NCI-H226 (cell line): ENCODE measurements at regions not wholly inside any gene's neighbourhood (a gene's known extent, or its start where the extent isn't known, plus 50 kb on each side); places are given as distances from the start of the nearest gene placed in this dataset.
A peak's percentile ranks its signal among the peaks of the same experiment; 100 is the strongest.

Experiments
- DNase-seq: peaks from one replicate; pipeline ENCODE4 v3.0.0-alpha.2; 2015

DNA sequence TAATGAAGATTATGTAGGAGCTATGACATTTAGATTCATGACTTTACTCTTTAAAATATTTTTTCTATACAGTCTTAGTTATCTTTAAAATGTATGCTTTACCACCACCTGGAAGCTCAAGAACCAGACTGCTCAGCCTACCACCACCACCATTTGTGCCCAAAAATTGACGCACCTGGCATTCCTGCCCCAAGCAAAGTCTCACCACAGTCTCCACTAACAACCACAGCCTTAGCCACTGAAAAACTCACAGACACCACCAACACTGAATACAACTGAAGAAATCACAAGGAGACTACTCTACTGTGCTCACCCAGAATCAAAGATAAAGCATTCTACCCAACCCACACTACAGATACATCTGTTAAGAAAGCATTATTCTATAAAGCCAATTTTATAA, 201.9 kb upstream of the PDE10A start:
- DNase-seq = no peak

DNA sequence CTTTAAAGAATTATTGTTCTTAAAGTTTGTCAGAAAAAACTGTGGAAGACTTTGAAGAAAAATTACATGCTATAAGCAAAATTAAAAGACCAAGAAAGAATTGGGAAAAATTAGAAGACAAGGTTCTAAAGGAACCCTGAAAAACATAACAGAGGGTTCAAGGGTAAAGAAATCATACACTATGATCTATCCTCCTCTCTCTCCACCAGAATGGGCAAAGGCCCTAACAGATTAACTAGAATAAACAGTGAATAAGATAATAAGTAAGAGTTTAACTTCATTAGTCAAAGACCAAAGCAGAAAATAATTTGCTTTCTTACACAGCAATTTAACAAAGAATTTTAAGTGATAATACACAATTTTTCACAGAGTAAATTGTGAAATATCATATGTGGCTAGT, 201.2 kb upstream of the PDE10A start:
- no peak for DNase-seq

DNA sequence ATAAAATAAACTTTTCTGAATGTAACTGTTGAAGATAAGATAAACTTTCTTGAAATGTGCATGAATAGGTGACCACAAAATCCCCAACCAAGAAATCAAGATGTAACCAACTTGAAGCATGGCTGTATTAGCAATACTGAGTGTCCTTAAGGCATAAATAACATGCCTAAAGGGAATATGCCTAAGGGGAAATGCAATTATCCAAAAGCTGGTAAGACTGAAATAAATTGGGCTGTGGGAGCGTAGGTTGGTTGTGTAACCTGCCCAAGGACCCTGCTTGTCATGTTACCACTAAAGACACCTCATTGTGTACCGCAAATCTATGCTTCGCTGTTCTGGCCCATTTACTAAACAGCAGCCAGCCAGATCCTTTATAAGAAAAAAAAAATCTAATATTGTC, 200.8 kb upstream of the PDE10A start:
- DNase-seq = no peak

DNA sequence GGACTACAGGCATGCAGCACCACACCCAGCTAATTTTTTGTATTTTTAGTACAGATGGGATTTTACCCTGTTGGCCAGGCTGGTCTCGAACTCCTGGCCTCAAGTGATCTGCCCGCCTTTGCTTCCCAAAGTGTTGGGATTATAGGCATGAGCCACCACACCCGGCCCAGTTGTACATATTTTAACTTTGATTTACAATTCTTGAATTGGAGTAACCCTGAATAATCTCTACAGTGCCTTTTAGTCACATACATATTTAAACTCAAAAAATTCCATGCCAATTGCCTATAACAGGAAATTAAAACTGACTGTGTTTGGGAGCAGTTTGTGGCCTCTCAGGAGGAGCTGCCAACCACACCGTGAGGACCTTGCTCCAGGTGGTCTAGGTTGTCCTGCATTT, 199.8 kb upstream of the PDE10A start:
- DNase-seq = no peak

DNA sequence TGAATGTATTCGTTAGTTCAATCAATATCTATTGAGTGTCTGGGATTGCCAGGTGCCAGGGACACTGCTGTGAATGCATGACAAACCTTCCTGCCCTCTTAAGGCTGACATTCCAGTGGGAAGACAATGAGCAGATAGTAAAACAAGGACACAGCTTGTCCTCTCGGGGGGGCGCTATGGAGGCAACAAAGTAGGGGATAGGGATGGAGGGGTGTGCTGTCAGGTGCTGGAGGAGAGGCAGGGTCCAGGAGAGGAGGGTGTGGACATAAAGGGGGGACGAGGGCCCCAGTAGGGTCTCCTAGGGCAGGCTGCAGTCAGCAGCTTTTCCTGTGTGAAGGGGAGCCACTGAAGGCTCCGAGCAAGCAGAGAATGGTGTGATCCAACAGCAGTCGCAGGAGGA, 198.2 kb upstream of the PDE10A start:
- no peak for DNase-seq

DNA sequence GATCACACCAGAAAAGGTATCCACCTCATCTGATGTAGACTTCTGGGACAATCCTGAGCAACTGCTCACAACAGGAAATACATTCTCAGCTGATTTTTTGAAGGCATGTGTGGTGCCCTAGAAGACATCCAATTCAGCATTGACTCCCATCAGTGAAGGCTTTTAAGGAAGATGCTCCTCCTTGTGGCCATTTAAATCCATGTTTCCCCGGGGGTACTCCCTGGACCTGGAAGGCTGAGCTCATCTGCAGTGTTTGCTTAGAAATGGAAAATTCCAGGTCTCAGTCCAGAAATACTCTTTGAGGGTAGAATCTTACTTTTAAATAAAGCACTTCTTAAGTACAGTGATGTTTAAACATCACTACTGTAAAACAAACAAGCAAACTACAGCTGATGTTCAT, 195.5 kb upstream of the PDE10A start:
- DNase-seq = peak; percentile 11

DNA sequence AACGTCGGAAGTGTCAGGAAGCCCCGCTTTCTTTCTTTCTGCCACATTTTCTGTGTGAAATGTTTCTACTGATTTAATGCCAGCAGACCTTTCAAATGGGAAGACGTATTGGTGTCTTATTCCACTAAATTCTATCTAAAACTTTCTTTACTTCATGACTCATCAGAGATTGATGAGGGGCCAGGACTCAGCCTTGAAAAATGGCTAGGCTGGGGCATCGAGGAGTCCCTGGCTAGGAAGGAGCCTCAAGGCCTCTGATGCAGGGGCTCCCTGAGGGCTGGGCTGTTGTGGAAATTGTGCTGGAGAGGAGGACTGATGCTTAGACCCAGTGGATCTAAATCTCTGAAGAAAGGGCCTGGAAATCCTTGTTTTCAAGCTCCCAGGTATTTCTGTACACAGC, 192.8 kb upstream of the PDE10A start:
- DNase-seq = no peak

DNA sequence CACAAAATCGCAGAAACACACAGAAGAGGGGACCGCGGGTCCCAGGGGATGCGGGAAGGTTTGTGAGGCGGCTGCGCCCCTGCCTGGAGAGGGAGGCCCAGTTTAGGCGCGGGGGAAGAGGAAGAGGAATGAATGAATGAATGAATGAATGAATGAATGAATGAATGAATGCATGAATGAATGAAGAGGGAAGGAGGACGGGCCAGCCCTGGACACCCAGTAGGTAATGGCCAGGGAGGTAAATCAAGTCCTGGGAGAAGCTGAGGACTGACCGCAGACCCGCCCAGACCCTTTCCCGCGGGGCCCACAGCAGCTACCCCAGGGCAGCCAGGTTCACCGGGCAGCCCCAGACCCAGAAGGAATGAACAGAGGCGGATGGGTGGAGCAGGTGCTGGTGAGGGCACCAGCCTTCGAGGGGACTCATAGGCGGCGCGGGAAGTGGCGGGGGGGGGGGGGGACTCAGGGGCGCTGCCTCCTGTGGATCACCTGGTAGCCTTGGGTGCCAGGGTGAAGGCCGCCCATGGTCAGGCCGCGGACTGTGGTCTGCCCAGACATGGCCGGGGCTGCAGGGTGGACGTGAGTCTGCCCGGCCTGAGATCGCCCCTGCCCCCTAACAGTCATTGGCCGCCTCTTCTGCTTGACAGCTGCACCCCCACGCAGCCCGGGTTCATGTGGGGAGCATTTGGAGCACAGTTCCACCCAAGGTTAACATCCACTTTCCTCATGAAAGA, 192.0 kb upstream of the PDE10A start:
- DNase-seq = no peak

DNA sequence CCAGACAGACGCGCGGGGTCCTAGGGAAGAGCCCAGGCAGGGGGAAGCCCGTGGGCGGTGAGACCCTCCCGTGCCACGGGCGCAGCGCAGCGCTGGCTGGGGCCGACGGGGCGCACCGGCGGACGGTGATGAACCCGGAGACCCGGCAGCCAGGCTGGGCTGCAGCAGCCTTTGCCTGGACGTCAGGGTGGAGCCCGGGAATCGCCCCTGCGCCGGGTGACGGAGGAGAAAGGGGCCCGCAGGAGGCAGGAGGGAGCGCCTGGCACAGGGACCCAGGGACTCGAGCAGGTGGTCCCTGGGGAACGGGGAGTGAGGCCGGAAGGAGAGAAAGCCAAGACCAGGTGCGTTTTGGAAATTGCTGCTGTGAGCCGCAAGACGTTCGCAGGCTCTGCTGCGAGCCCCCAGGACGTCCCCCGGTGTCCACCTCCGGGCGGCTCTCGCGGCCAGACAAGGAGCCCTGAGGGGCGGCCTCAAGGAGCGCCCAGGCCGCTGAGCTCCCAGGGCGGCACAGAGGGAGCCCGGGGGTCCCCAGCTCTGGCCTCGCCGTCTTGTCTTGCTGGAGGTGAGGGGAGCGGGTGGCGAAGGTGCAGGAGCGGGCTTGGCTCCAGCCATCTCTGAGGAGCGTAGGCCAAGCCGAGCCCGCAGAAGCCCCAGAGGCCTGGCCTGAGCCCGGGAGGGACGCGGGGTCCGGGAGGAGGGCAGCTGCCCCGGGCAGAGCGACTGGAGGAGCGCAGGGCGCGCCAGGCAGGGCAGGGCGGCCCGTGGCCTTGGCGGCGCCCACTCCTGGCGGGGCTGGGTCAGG, 191.2 kb upstream of the PDE10A start:
- no peak for DNase-seq

DNA sequence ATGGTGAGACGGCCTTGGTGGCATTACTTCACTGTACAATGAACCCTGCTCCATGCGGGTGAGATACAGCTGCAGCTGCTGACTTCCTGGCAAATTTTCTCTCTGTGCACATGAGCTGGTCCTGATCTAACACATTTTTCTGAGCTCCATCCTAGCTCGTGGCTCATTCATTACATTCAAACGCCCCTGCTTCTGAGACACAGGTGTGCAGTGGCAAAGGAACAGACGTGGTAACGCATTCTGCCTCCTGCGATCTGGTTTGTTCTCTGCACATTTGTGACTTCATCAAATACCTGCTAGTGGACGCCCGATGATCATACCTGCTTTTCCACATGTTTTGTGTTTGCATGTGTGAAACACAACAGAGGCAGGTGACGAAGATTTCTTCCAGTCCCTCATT, 189.6 kb upstream of the PDE10A start:
- DNase-seq = no peak

DNA sequence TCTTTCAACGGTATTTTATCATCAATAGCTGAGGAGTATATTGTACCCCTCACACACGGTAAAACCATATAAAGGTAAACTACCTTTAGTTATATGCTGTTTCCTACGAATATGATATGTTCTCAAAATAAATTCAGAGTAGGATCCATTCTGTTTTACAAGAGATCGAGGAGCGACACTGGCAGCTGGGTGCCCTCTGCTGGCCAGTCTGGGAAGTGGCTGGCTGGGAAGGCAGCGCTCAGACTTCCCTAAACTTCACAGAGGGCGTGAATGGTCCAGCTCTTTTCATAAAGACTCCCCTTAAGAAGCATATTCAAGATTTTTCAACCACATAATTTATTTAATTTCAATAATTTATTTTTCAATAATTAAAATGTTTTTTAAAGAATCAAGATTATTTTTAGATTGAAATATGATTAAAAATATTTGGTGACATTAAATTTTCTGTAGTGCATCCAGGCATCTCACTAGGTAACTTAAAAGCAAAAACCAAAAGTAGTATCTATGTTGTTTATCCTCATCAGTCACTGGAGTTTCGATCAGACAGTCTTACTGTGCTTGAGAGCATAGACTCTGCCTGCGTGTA, 187.5 kb upstream of the PDE10A start:
- DNase-seq = peak; percentile 35

DNA sequence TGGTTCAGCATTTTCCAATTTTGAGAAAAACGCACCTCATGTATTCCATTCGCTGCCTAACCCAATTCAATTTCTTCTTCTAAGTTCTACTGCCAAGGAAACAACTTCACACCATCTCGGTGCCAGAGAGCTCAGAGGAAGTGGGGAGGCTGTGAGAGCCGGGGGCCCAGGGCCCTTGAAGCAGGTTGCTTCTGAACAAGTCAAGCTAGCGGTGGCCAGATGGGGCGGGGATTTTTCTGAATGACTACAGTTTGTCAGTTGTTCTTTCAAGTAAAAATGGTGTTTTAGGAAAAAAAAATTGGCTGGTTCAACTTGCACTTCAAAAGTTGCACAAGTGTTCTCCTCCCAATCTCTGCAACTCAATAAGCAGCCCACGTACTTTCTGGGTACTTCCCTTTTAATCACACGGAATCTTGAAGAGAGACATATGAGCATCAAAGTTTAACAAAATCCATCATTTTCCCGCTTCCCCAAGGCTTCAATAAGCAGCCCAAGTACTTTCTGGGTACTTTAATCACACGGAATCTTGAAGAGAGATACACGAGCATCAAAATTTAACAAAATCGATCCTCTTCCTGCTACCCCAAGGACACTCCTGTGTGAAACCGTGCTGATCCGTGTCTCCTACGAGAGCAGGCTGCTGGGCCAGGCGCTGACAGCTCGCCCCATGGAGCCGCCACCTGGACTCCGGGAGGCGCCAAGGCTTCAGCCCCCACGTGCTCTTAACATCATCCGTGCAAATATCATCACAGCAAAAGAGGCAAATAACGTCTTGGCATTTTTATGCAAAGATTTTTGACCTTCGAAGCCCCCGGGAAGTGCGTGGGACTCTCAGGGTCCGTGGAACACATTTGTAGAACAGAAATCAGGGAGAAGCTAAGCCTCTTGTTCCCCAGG, 186.7 kb upstream of the PDE10A start:
- DNase-seq = no peak

DNA sequence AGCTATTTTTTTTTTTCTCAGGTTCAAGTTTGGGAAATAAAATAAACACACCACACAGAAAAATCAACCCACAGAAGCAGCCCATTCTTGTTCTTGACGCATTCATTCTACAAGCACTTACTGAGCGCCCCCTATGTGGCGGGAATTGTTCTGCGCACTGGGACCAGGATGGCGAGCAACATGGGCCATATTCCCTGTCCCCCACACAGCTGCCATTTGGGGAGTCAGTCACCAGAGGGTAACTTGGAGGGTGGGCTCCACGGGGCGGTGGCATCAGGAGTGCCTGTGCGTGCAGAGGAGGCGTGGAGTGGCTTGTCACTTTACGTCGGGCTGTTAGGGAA, 185.0 kb upstream of the PDE10A start:
- DNase-seq = no peak

DNA sequence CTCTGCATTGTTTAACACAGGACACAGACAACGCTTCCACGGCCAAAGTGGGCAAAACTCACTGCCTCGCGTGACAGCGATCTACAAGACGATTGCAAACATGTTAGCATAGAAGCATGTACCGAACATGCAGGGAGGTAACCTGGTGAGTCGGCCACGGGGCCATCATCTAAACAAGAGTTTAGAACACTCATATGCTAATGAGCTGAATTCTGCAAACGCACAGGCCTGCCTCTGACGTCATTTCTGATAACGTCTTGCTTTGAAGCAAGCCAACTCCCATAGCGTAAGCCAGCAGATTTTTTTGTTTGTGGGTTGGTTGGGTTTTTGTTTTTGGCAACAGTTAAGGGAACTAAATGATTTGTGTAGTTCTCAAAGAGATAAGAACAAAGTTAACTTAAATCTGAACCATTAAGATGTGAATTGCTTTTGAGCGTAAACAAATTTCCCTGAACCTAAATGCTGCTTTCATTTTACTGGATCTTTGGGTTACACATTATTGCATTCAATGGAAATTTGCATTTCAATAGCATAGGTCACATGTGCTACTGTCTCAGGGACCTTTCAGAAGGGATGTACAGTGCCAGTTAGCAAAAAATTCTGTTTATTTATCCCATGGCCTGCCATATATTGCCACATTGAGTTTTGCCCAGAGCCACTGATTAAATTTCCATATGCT, 184.5 kb upstream of the PDE10A start:
- peak; percentile 92 for DNase-seq

DNA sequence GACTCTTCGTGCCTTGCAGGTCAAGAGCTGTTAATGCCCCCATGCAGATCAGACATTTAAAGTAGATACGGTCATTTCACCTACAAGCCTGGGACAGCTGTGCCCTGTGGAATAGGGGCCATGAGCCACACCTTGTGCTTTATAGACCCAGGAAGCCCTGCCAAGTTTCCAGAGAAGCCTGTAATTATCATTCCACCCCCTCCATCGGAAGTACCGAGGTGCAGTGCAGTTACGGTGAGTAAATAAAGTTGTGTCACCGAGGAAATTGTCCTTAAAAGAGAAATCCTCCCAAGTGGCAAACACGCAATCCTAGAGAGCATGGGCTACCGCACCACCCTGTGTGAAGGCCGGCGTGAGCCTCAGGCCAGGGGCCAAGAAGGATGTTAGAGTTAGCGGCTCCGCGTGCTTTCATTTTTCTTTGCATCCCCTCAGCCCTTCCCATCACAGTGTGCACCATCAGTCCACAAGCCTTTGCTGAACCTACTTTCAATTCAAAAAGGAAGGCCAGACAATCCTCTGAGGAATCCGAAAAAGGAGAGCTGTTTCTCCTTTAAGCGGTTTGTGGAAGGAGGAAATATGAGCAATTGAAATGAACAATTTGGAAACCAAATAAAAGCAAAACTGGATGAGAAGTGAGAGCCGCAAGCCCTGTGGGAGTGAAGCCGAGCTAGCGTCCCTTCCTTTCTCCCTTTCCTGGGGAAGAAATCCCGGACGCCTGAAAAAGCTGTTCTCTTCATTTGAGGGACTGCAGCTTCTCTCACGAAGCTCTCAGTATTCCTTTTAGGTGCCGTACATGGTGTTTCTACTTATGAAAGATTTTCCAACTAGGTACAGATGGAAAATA, 183.3 kb upstream of the PDE10A start:
- DNase-seq = no peak

DNA sequence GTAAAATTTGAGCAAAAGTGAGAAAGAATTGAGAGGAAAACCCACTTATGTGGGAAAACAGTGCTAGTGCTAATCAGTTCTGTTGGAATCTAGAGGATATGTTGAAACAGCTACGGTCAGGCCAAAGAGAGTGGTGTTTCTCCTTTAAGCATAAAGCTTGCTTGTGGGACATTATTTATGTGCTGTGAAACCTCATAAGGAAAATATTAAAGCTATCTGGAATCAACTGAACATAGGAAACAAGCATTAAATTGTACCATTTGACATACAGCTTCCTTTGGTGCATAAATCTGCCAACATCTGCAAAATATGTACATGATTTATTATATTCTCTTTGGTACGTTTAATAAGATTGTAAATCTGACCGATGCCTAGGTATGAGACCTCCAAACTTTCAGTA, 182.5 kb upstream of the PDE10A start:
- no peak for DNase-seq

DNA sequence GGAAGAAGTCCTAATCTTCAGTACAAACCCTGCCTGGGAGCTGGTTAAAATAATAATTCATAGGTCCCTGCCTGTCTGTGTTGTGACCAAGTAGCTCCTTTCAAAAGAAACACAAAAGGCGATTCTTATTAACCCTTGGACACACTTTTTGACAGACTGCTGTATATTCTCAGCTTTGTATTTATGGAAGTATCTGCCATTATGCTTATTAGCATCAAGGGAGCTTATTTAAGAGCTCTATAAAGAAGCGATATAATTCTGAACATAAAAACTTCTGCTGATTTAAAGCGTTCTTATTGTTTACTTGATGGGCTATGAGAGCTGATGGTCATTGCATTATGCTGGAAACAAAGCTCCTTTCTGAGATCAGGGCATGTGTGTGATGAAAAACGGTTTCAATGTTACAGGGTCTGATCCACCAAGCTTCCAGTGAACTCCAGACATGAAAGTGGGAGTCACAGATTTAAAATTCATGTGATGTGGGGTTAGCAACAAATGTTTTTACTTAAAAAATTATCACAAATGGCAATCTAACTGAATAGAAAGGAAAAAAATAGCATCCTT, 181.8 kb upstream of the PDE10A start:
- no peak for DNase-seq

DNA sequence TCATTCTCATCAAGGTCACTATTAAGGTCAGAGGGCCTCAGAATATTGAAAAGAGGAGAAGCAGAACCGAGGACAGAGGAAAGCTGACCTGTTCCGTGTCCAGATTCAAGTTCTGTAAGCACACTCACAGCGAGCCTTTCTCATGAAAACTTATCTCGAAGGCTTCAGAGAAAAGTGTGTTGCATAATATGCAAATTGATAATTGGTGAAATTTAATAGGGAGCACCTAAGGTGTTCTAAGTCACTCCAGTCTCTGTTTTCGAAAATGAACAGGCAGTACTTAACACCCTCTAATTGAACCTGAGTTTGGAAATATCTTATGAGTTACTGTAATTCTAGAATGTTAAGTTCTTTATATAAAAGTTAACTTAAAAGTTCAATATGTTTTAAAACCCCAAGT, 181.2 kb upstream of the PDE10A start:
- no peak for DNase-seq

DNA sequence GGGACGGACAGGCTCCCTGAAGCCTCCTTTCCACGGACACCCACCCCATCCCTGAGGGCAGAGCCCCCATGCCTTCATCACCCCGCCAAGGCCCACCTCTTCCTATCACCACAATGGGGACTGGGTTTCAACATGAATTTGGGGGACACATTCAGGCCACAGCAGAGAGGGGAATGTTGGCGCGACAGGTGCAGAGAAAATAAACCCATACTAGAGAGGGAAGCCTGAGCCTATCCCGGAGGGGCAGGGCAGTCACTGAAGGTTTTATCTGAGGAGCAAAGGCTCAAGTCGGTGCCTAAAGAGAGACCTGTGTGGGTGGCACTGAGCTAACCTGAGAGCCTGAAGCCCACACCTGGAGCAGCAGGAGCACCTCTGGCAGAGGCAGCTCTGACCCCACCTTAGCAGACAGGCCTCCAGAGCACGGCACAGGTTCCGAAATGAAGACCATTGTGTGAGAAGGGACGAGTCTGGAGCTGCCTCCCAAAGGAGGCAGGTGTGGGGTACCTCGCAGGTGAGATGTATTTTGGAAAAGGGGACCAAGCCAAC, 180.6 kb upstream of the PDE10A start:
- DNase-seq = no peak

DNA sequence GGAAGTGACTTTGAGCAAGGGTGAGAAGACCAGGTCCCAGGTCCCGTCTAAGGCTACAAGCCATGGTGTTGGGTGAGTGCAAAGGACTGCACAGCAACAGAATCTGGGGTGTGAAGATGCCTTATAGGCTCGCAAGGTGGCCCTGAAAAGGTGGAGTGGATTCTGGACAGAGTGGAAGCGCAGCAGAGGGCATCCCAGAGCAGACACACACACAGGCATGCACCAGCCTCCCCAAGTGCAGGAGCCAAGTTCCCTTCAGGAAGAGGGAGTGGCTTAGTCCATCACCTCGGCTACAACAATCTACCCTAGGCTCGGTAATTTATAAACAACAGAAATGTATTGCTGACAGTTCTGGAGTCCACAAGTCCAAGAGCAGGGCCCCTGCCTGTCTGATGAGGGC, 180.1 kb upstream of the PDE10A start:
- peak; percentile 14 for DNase-seq

DNA sequence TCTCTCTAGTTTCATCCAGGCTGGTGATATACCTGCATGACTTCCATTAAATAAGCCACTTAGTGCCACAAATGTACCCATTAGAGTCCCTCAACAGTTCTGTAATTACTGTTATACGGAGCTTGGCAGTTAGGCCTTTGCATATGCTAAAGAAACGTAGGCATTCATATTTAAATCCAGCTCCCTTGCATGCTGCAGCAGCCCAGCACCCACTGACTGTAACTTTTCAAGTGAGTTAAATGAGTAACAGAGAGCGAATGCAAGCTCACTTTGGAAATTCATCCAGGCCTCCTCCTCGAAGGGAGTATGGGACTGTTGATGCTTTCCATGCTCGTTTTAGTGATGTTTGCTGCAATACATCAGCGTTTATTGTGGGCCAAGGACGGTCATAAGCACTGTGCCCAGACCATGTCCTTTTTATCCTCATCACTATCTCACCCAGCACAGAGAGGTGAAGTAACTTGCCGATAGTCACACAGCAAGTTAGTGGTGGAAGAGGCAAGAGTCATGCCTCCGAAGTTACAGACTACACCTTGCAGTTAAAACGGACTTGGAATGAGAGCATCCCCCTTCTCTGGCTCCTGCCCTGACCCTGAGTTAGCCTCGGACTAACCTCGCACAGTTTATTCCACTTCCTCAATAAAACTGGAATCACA, 179.4 kb upstream of the PDE10A start:
- no peak for DNase-seq
